IMR-90 (cell line): ENCODE measurements at regions not wholly inside any gene's neighbourhood (a gene's known extent, or its start where the extent isn't known, plus 50 kb on each side); places are given as distances from the start of the nearest gene placed in this dataset.

ENCODE experiments used
- ATAC-seq: fragments of 200-7000 bp; cut with Tn5 transposase; 2 replicates; pipeline ENCODE4 v1.9.1; 2020; ENCODE audit warnings: low read depth, mild to moderate bottlenecking, moderate library complexity
- BruUV-seq: library from RNA; stranded (reverse); fragments of 400-500 nt; replicated peaks from 2 replicates; lab custom pipeline; 2021; lab: Mats Ljungman, UMichigan
- CTCF ChIA-PET: fragments of 300-600 bp; formaldehyde crosslinking; extraction: SDS; loops from one replicate; lab custom pipeline; 2021; ENCODE audit warnings: antibody characterized with exemption; lab: Yijun Ruan, JAX
- POLR2A ChIA-PET: fragments of 300-600 bp; sonication (Branson Sonifier 250); formaldehyde crosslinking; loops from one replicate; lab custom pipeline; 2022; ENCODE audit warnings: antibody characterized with exemption; ENCODE audit not compliant: unreplicated experiment; lab: Charles Lee
- DNase-seq: peaks from one replicate; pipeline ENCODE4 v3.0.0; 2013
- H2AFZ ChIP-seq: replicated peaks from 2 replicates; pipeline ENCODE3; 2013; ENCODE audit warnings: low read length, mild to moderate bottlenecking; ENCODE audit not compliant: poor library complexity
- H2AK5ac ChIP-seq: 2 replicates; pipeline ENCODE4 v1.6.1; 2013; ENCODE audit warnings: low read depth, low read length, inconsistent platforms
- H2AK9ac ChIP-seq: replicated peaks from 2 replicates; pipeline ENCODE3; 2013; ENCODE audit warnings: mild to moderate bottlenecking, low read depth, low read length, moderate library complexity; ENCODE audit not compliant: poor library complexity
- H2BK120ac ChIP-seq: 2 replicates; pipeline ENCODE4 v1.6.1; 2013; ENCODE audit warnings: low read depth, low read length, inconsistent platforms
- H2BK15ac ChIP-seq: 3 replicates; pipeline ENCODE4 v1.6.1; 2013; ENCODE audit warnings: low read depth, low read length, inconsistent platforms
- H2BK20ac ChIP-seq: 2 replicates; pipeline ENCODE4 v1.6.1; 2013; ENCODE audit warnings: low read depth, mild to moderate bottlenecking, inconsistent platforms, low read length, moderate library complexity
- H2BK5ac ChIP-seq: 2 replicates; pipeline ENCODE4 v1.6.1; 2013; ENCODE audit warnings: mild to moderate bottlenecking, low read depth, low read length, inconsistent platforms; ENCODE audit not compliant: poor library complexity, severe bottlenecking
- H3K14ac ChIP-seq: replicated peaks from 2 replicates; pipeline ENCODE4 v1.6.1; 2013; ENCODE audit warnings: low read depth, low read length, inconsistent platforms
- H3K18ac ChIP-seq: 2 replicates; pipeline ENCODE4 v1.6.1; 2013; ENCODE audit warnings: low read depth, low read length, control low read depth
- H3K23ac ChIP-seq: 2 replicates; pipeline ENCODE4 v1.6.1; 2013; ENCODE audit warnings: low read depth, low read length, inconsistent platforms
- H3K27ac ChIP-seq: 2 replicates; pipeline ENCODE4 v1.5.1; 2013; ENCODE audit warnings: mild to moderate bottlenecking, control low read depth, low read length; ENCODE audit not compliant: insufficient read depth
- H3K27me3 ChIP-seq: 2 replicates; pipeline ENCODE4 v1.6.1; 2013; ENCODE audit warnings: low read length; ENCODE audit not compliant: control insufficient read depth, insufficient read depth
- H3K36me3 ChIP-seq: 2 replicates; pipeline ENCODE4 v1.6.1; 2013; ENCODE audit warnings: low read length, mixed read lengths; ENCODE audit not compliant: control insufficient read depth, insufficient read depth
- H3K4ac ChIP-seq: 2 replicates; pipeline ENCODE4 v1.6.1; 2013; ENCODE audit warnings: low read depth, low read length, inconsistent platforms
- H3K4me1 ChIP-seq: 2 replicates; pipeline ENCODE4 v1.6.1; 2013; ENCODE audit warnings: low read length, mixed read lengths; ENCODE audit not compliant: control insufficient read depth, insufficient read depth
- H3K4me2 ChIP-seq: 2 replicates; pipeline ENCODE4 v1.6.1; 2013; ENCODE audit warnings: low read depth, mild to moderate bottlenecking, control low read depth, low read length, moderate library complexity
- H3K4me3 ChIP-seq: 2 replicates; pipeline ENCODE4 v1.5.1; 2013; ENCODE audit warnings: low read depth, mild to moderate bottlenecking, control low read depth, low read length, moderate library complexity; ENCODE audit not compliant: insufficient read depth
- H3K56ac ChIP-seq: 2 replicates; pipeline ENCODE4 v1.6.1; 2013; ENCODE audit warnings: low read length, inconsistent platforms; ENCODE audit not compliant: insufficient read depth; ENCODE audit errors: extremely low read depth
- H3K79me1 ChIP-seq, 2 experiments: 2 replicates each; pipeline ENCODE4 v1.6.1; 2013; ENCODE audit warnings: low read length in 2 of 2, inconsistent platforms in 1 of 2, low read depth in 1 of 2
- H3K9ac ChIP-seq: 2 replicates; pipeline ENCODE4 v1.6.1; 2013; ENCODE audit warnings: low read depth, low read length, control low read depth
- H3K9me1 ChIP-seq: 2 replicates; pipeline ENCODE4 v1.6.1; 2013; ENCODE audit warnings: low read length, inconsistent platforms; ENCODE audit not compliant: insufficient read depth
- H3K9me3 ChIP-seq: 2 replicates; pipeline ENCODE4 v1.6.1; 2013; ENCODE audit warnings: low read length; ENCODE audit not compliant: control insufficient read depth, insufficient read depth
- H4K20me1 ChIP-seq: 2 replicates; pipeline ENCODE4 v1.6.1; 2013; ENCODE audit warnings: low read length, inconsistent platforms; ENCODE audit not compliant: insufficient read depth
- H4K5ac ChIP-seq: 2 replicates; pipeline ENCODE4 v1.6.1; 2013; ENCODE audit warnings: mild to moderate bottlenecking, low read depth, low read length, control low read depth
- H4K8ac ChIP-seq, 2 experiments: 2 replicates each; pipeline ENCODE4 v1.6.1; 2013; ENCODE audit warnings: low read depth in 2 of 2, low read length in 2 of 2, control low read depth in 1 of 2, inconsistent platforms in 1 of 2
- H4K91ac ChIP-seq: 2 replicates; pipeline ENCODE4 v1.6.1; 2013; ENCODE audit warnings: low read depth, low read length, inconsistent platforms; ENCODE audit not compliant: insufficient read depth
- BHLHE40 ChIP-seq: fragments of 150-350 bp; IDR thresholded peaks from 2 replicates; pipeline ENCODE4 v1.6.1; 2016; ENCODE audit warnings: mild to moderate bottlenecking, low read depth, low read length
- CEBPB ChIP-seq: IDR thresholded peaks from 2 replicates; pipeline ENCODE4 v1.6.1; 2012; ENCODE audit warnings: low read depth, low read length, improper control_type of control experiment
- CHD1 ChIP-seq: IDR thresholded peaks from 2 replicates; pipeline ENCODE4 v1.6.1; 2012; ENCODE audit warnings: low read depth, low read length, improper control_type of control experiment
- FOS ChIP-seq: fragments of 150-350 bp; IDR thresholded peaks from 2 replicates; pipeline ENCODE4 v1.6.1; 2016; ENCODE audit warnings: low read depth, low read length
- MAFK ChIP-seq: IDR thresholded peaks from 2 replicates; pipeline ENCODE4 v1.6.1; 2012; ENCODE audit warnings: low read depth, low read length, improper control_type of control experiment
- MAZ ChIP-seq: IDR thresholded peaks from 2 replicates; pipeline ENCODE4 v1.6.1; 2012; ENCODE audit warnings: low read depth, mild to moderate bottlenecking, low read length, improper control_type of control experiment, moderate library complexity, borderline replicate concordance
- MXI1 ChIP-seq: IDR thresholded peaks from 2 replicates; pipeline ENCODE4 v1.6.1; 2012; ENCODE audit warnings: low read depth, mild to moderate bottlenecking, low read length, moderate library complexity, borderline replicate concordance
- NFE2L2 ChIP-seq: fragments of 150-350 bp; IDR thresholded peaks from 2 replicates; pipeline ENCODE4 v1.6.1; 2016; ENCODE audit warnings: low read depth, mild to moderate bottlenecking, low read length
- POLR2A ChIP-seq: IDR thresholded peaks from 2 replicates; pipeline ENCODE4 v1.6.1; 2012; ENCODE audit warnings: mild to moderate bottlenecking, low read depth, low read length
- RAD21 ChIP-seq: IDR thresholded peaks from 2 replicates; pipeline ENCODE4 v1.6.1; 2012; ENCODE audit warnings: low read length, improper control_type of control experiment
- RCOR1 ChIP-seq: IDR thresholded peaks from 2 replicates; pipeline ENCODE4 v1.6.1; 2012; ENCODE audit warnings: mild to moderate bottlenecking, low read length, improper control_type of control experiment; ENCODE audit not compliant: insufficient replicate concordance
- RFX5 ChIP-seq: IDR thresholded peaks from 2 replicates; pipeline ENCODE4 v1.8.0; 2012; ENCODE audit warnings: low read depth, mild to moderate bottlenecking, low read length, moderate library complexity
- SMC3 ChIP-seq: fragments of 150-350 bp; IDR thresholded peaks from 2 replicates; pipeline ENCODE4 v1.6.1; 2016; ENCODE audit warnings: low read depth, mild to moderate bottlenecking, antibody characterized with exemption, low read length, moderate library complexity
- WGBS, 2 experiments: methylation state at CpG; one replicate each; pipeline versions ENCODE4 v1.1.5 to v1.1.7; 2013; ENCODE audit warnings: missing lambda C conversion rate in 2 of 2; ENCODE audit not compliant: insufficient read length in 1 of 2; ENCODE audit errors: extremely low coverage in 2 of 2; 5-methylcytosine and 5-hydroxymethylcytosine counted together
- dilution Hi-C: fragments of 300-500 bp; cut with HindIII; formaldehyde crosslinking; loops from one replicate; pipeline ENCODE4 v1.14.3; 2018; ENCODE audit warnings: low sequenced_read_pairs; ENCODE audit not compliant: unreplicated experiment
- in situ Hi-C: fragments of 300-500 bp; cut with MboI; formaldehyde crosslinking; loops from 3 replicates; pipeline ENCODE4 v1.14.3; 2019; ENCODE audit warnings: low sequenced_read_pairs, inconsistent platforms, mixed read lengths
- intact Hi-C: fragments of 100-400 bp; cut with micrococcal nuclease; formaldehyde crosslinking; loops from 2 replicates; pipeline ENCODE4 v1.10.0; 2022
- TF ChIP-seq, protein P1 (sequence below): fragments of 150-350 bp; IDR thresholded peaks from 2 replicates; pipeline ENCODE4 v1.6.1; 2016; ENCODE audit warnings: low read depth, mild to moderate bottlenecking, low read length, moderate library complexity, borderline replicate concordance
- TF ChIP-seq, protein P2 (sequence below): conservative IDR thresholded peaks from 2 replicates; pipeline ENCODE4 v1.5.1; 2012; ENCODE audit warnings: mild to moderate bottlenecking, low read depth, low read length, improper control_type of control experiment
- TF ChIP-seq, protein P3 (sequence below): fragments of 150-350 bp; IDR thresholded peaks from 2 replicates; pipeline ENCODE4 v1.6.1; 2017; ENCODE audit warnings: mild to moderate bottlenecking, antibody characterized with exemption, low read length, low read depth

DNA sequence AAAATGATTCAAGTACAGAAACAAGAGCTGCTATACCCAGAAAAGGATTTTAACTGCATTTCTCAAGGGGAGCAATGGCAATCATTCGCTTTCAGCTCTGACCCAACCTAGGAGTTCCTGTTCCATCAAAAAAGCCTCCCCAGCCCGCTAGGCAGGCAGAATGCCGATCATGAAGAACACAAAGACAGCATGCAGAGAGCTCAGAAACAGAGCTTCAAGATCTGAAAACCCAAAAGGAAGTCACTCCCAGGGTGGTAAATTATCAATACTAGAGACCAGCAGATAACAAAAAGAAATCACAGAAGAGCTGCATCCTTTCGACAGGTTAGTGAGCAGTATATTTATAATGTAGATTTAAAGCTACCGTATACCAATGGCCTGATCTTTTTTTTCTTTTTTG, 84.8 kb upstream of the CRIM1 start:
- Histone ChIP-seq H2AK5ac (no peak overlapping the region), H2BK20ac (no peak overlapping the region), H3K9me3 (no peaks in the 10 kb centered on the region), H4K8ac (no peak overlapping the region), H2BK5ac (no peak overlapping the region), H3K79me1 (no peaks in the 10 kb centered on the region), H3K9ac (no peak overlapping the region), H3K18ac (no peak overlapping the region), H2AFZ (no peak overlapping the region), H2BK15ac (no peak overlapping the region), H3K9me1 (0 out of 2 replicates have a peak, but pooled peaks cover 2% of the 10 kb centered on the region), H3K4me1 (no peaks in the 10 kb centered on the region), H4K5ac (no peak overlapping the region), H2AK9ac (no peak overlapping the region), H3K36me3 (no peaks in the 10 kb centered on the region), H4K20me1 (no peaks in the 10 kb centered on the region), H3K27me3 (no peaks in the 10 kb centered on the region), H3K4ac (no peak overlapping the region), H2BK120ac (no peak overlapping the region), H3K27ac (no peak overlapping the region), H3K14ac (no peak overlapping the region), H3K4me3 (no peak overlapping the region), H3K23ac (no peak overlapping the region), H3K56ac (no peak overlapping the region), H3K4me2 (no peak overlapping the region), H4K91ac (no peak overlapping the region)
- no peak for ATAC-seq
- DNase-seq: no peak
- CTCF ChIA-PET: interaction anchor here (0.6 kb wide), 2 partner anchors 35 to 247 kb away, joined by 3 read pairs; no protein-coding TSS in a partner anchor
- BruUV-seq: no TSS peak
- TF ChIP-seq, protein P1, sequence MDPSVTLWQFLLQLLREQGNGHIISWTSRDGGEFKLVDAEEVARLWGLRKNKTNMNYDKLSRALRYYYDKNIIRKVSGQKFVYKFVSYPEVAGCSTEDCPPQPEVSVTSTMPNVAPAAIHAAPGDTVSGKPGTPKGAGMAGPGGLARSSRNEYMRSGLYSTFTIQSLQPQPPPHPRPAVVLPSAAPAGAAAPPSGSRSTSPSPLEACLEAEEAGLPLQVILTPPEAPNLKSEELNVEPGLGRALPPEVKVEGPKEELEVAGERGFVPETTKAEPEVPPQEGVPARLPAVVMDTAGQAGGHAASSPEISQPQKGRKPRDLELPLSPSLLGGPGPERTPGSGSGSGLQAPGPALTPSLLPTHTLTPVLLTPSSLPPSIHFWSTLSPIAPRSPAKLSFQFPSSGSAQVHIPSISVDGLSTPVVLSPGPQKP: no peak
- TF ChIP-seq MXI1: no peak
- no peak for TF ChIP-seq SMC3
- TF ChIP-seq RAD21: no peak
- no peak for TF ChIP-seq RFX5
- TF ChIP-seq, protein P2, sequence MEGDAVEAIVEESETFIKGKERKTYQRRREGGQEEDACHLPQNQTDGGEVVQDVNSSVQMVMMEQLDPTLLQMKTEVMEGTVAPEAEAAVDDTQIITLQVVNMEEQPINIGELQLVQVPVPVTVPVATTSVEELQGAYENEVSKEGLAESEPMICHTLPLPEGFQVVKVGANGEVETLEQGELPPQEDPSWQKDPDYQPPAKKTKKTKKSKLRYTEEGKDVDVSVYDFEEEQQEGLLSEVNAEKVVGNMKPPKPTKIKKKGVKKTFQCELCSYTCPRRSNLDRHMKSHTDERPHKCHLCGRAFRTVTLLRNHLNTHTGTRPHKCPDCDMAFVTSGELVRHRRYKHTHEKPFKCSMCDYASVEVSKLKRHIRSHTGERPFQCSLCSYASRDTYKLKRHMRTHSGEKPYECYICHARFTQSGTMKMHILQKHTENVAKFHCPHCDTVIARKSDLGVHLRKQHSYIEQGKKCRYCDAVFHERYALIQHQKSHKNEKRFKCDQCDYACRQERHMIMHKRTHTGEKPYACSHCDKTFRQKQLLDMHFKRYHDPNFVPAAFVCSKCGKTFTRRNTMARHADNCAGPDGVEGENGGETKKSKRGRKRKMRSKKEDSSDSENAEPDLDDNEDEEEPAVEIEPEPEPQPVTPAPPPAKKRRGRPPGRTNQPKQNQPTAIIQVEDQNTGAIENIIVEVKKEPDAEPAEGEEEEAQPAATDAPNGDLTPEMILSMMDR: no peak
- no peak for TF ChIP-seq BHLHE40
- no peak for TF ChIP-seq MAFK
- no peak for TF ChIP-seq RCOR1
- no peak for TF ChIP-seq FOS
- TF ChIP-seq, protein P3, sequence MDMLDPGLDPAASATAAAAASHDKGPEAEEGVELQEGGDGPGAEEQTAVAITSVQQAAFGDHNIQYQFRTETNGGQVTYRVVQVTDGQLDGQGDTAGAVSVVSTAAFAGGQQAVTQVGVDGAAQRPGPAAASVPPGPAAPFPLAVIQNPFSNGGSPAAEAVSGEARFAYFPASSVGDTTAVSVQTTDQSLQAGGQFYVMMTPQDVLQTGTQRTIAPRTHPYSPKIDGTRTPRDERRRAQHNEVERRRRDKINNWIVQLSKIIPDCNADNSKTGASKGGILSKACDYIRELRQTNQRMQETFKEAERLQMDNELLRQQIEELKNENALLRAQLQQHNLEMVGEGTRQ: no peak
- no peak for TF ChIP-seq NFE2L2
- TF ChIP-seq CEBPB: no peak
- no peak for TF ChIP-seq POLR2A
- no peak for TF ChIP-seq MAZ
- no peak for TF ChIP-seq CHD1
- in situ Hi-C loops (no loop called here), intact Hi-C loops (no loop called here), dilution Hi-C loops (no loop called here)
- WGBS, 2 experiments: no CpG with 5 or more reads among the region's 5 CpGs
- POLR2A ChIA-PET: no interaction called here
